KMS-11 (cell line): ENCODE measurements at regions not wholly inside any gene's neighbourhood (a gene's known extent, or its start where the extent isn't known, plus 50 kb on each side); places are given as distances from the start of the nearest gene placed in this dataset.

Experiments
- H2AFZ ChIP-seq: fragments of 200-600 bp; sonication (generic); 2 replicates; pipeline ENCODE4 v1.6.1; 2016; ENCODE audit warnings: antibody characterized with exemption, mixed run types, low read depth
- H3K27ac ChIP-seq: fragments of 200-600 bp; sonication (generic); 2 replicates; pipeline ENCODE4 v1.6.1; 2016; ENCODE audit warnings: mild to moderate bottlenecking, mixed run types
- H3K27me3 ChIP-seq: fragments of 200-600 bp; sonication (generic); 2 replicates; pipeline ENCODE4 v1.6.1; 2017; ENCODE audit warnings: mild to moderate bottlenecking, low read depth, mixed run types, moderate library complexity; ENCODE audit not compliant: insufficient read depth
- H3K36me3 ChIP-seq: fragments of 200-600 bp; sonication (generic); 2 replicates; pipeline ENCODE4 v1.6.1; 2017; ENCODE audit warnings: mild to moderate bottlenecking, mixed run types; ENCODE audit not compliant: insufficient read depth
- H3K4me1 ChIP-seq: fragments of 200-600 bp; sonication (generic); 2 replicates; pipeline ENCODE4 v1.6.1; 2016; ENCODE audit warnings: mild to moderate bottlenecking, low read depth, mixed run types; ENCODE audit not compliant: poor library complexity, severe bottlenecking
- H3K4me2 ChIP-seq: fragments of 200-600 bp; sonication (generic); 2 replicates; pipeline ENCODE4 v1.7.0; 2016; ENCODE audit warnings: mild to moderate bottlenecking, mixed run types
- H3K4me3 ChIP-seq: fragments of 200-600 bp; sonication (generic); IDR thresholded peaks from 2 replicates; pipeline ENCODE4 v1.6.1; 2017; ENCODE audit warnings: low read depth, low read length, mixed read lengths; ENCODE audit not compliant: insufficient read depth
- H3K79me2 ChIP-seq: fragments of 200-600 bp; sonication (generic); 2 replicates; pipeline ENCODE4 v1.6.1; 2016; ENCODE audit warnings: low read depth, mixed run types; ENCODE audit not compliant: insufficient read depth
- H3K9ac ChIP-seq: fragments of 200-600 bp; sonication (generic); 2 replicates; pipeline ENCODE4 v1.6.1; 2016; ENCODE audit warnings: mild to moderate bottlenecking, mixed run types
- H4K20me1 ChIP-seq: fragments of 200-600 bp; sonication (generic); 2 replicates; pipeline ENCODE4 v1.6.1; 2016; ENCODE audit warnings: mild to moderate bottlenecking, mixed run types; ENCODE audit not compliant: insufficient read depth
- CTCF ChIP-seq: fragments of 200-600 bp; sonication (generic); conservative IDR thresholded peaks from 2 replicates; pipeline ENCODE4 v1.6.1; 2017; ENCODE audit warnings: low read depth, mild to moderate bottlenecking, antibody characterized with exemption, low read length, moderate library complexity, mixed read lengths

GRCh38 chr22:49208768-49209252 is 618.9 kb downstream of the BRD1 start:
- no peaks in the 10 kb centered on the region for H3K79me2 ChIP-seq
- H3K9ac ChIP-seq = no peak overlapping the region
- no peaks in the 10 kb centered on the region for H3K36me3 ChIP-seq
- no peak overlapping the region for H3K4me2 ChIP-seq
- TF ChIP-seq CTCF = no peak
- no peak overlapping the region for H3K4me3 ChIP-seq
- no peaks in the 10 kb centered on the region for H3K27me3 ChIP-seq
- no peaks in the 10 kb centered on the region for H4K20me1 ChIP-seq
- no peak overlapping the region for H3K27ac ChIP-seq
- no peak overlapping the region for H2AFZ ChIP-seq
- H3K4me1 ChIP-seq = no peaks in the 10 kb centered on the region

GRCh38 chr22:49208004-49208402 is 619.7 kb downstream of the BRD1 start:
- Histone ChIP-seq H3K27me3 (no peaks in the 10 kb centered on the region), H3K36me3 (no peaks in the 10 kb centered on the region), H3K4me1 (no peaks in the 10 kb centered on the region), H3K4me3 (no peak overlapping the region), H2AFZ (no peak overlapping the region), H3K9ac (no peak overlapping the region), H3K4me2 (no peak overlapping the region), H3K27ac (no peak overlapping the region), H3K79me2 (no peaks in the 10 kb centered on the region), H4K20me1 (no peaks in the 10 kb centered on the region)
- TF ChIP-seq CTCF = no peak

- no peak overlapping the region for H3K9ac ChIP-seq
- no peak overlapping the region for H3K4me3 ChIP-seq
- TF ChIP-seq CTCF = no peak
- no peak overlapping the region for H3K27ac ChIP-seq
- no peaks in the 10 kb centered on the region for H3K4me1 ChIP-seq
- no peak overlapping the region for H3K4me2 ChIP-seq
- H3K79me2 ChIP-seq = no peaks in the 10 kb centered on the region
- H3K36me3 ChIP-seq = no peaks in the 10 kb centered on the region
- no peaks in the 10 kb centered on the region for H3K27me3 ChIP-seq
- no peak overlapping the region for H2AFZ ChIP-seq
- no peaks in the 10 kb centered on the region for H4K20me1 ChIP-seq
Observed at GRCh38 chr22:49207008-49208003, 620.4 kb downstream of the BRD1 start.

GRCh38 chr22:49206281-49206680 is 621.4 kb downstream of the BRD1 start:
- Histone ChIP-seq H3K4me3 (no peak overlapping the region), H3K27ac (no peak overlapping the region), H3K9ac (no peak overlapping the region), H3K79me2 (no peaks in the 10 kb centered on the region), H4K20me1 (no peaks in the 10 kb centered on the region), H3K4me2 (no peak overlapping the region), H3K36me3 (no peaks in the 10 kb centered on the region), H3K4me1 (no peaks in the 10 kb centered on the region), H2AFZ (no peak overlapping the region), H3K27me3 (no peaks in the 10 kb centered on the region)
- TF ChIP-seq CTCF = no peak
